Right atrium auricular region (tissue), 2 donors: ENCODE measurements at regions not wholly inside any gene's neighbourhood (a gene's known extent, or its start where the extent isn't known, plus 50 kb on each side); places are given as distances from the start of the nearest gene placed in this dataset.

Experiments used
- DNase-seq: peaks from one replicate; pipeline ENCODE4 v3.0.0-alpha.2; 2019; ENCODE audit warnings: low spot score
- H3K27ac ChIP-seq, 2 donors: fragments of 200-600 bp; sonication (generic); 1 replicate in 1 of 2; 2 replicates in 1 of 2; pipeline ENCODE4 v1.5.1; 2016 to 2019
- H3K27me3 ChIP-seq, 2 donors: fragments of 200-600 bp; sonication (generic); one replicate each; pipeline versions ENCODE4 v1.5.1 to v1.6.0; 2017 to 2019
- H3K36me3 ChIP-seq: fragments of 200-600 bp; sonication (generic); one replicate; pipeline ENCODE4 v1.5.1; 2016
- H3K4me1 ChIP-seq, 2 donors: fragments of 200-600 bp; sonication (generic); one replicate each; pipeline versions ENCODE4 v1.5.1 to v1.6.0; 2017 to 2019
- H3K4me3 ChIP-seq, 2 donors: fragments of 200-600 bp; sonication (generic); 1 replicate in 1 of 2; 2 replicates in 1 of 2; pipeline ENCODE4 v1.5.1; 2017 to 2019; ENCODE audit warnings: mild to moderate bottlenecking in 1 of 2, moderate library complexity in 1 of 2
- H3K9me3 ChIP-seq, 2 donors: fragments of 200-600 bp; sonication (generic); one replicate each; pipeline ENCODE4 v1.5.1; 2019
- CTCF ChIP-seq, 2 donors: fragments of 200-600 bp; sonication (generic); IDR thresholded peaks; one replicate each; pipeline ENCODE4 v1.5.1; 2019; ENCODE audit warnings: antibody characterized with exemption in 2 of 2

GRCh38 chr6:56329271-56330050, 82.1 kb upstream of the COL21A1 start:
- no peaks in the 10 kb centered on the region for H3K27me3 ChIP-seq
- no peaks in the 10 kb centered on the region for H3K36me3 ChIP-seq
- no peaks in the 10 kb centered on the region for H3K9me3 ChIP-seq
- no peak overlapping the region for H3K27ac ChIP-seq
- TF ChIP-seq CTCF (IDR thresholded peaks at IDR 0.05), result no peak
- no peaks in the 10 kb centered on the region for H3K4me1 ChIP-seq
- DNase-seq, result no peak
- H3K4me3 ChIP-seq, result no peak overlapping the region

- Histone ChIP-seq H3K27ac (no peak overlapping the region), H3K27me3 (no peaks in the 10 kb centered on the region), H3K36me3 (no peaks in the 10 kb centered on the region), H3K4me3 (no peak overlapping the region), H3K4me1 (no peaks in the 10 kb centered on the region), H3K9me3 (no peaks in the 10 kb centered on the region)
- no peak for TF ChIP-seq CTCF (IDR thresholded peaks at IDR 0.05)
- DNase-seq, result no peak
These were observed 81.3 kb upstream of the COL21A1 start for GRCh38 chr6:56328728-56329090.

GRCh38 chr6:56327946-56328727, 80.8 kb upstream of the COL21A1 start:
- H3K4me1 ChIP-seq, result no peaks in the 10 kb centered on the region

GRCh38 chr6:56324396-56324795, 77.0 kb upstream of the COL21A1 start:
- Histone ChIP-seq H3K36me3 (no peaks in the 10 kb centered on the region), H3K27me3 (no peaks in the 10 kb centered on the region), H3K4me3 (no peak overlapping the region), H3K9me3 (no peaks in the 10 kb centered on the region), H3K4me1 (no peaks in the 10 kb centered on the region), H3K27ac (no peak overlapping the region)
- no peak for DNase-seq
- no peak for TF ChIP-seq CTCF (IDR thresholded peaks at IDR 0.05)

More at GRCh38 chr6:56327946-56328727, 80.8 kb upstream of the COL21A1 start:
- DNase-seq, result no peak
- H3K27me3 ChIP-seq, result no peaks in the 10 kb centered on the region
- no peak overlapping the region for H3K27ac ChIP-seq
- TF ChIP-seq CTCF (IDR thresholded peaks at IDR 0.05), result no peak
- no peak overlapping the region for H3K4me3 ChIP-seq
- H3K9me3 ChIP-seq, result no peaks in the 10 kb centered on the region
- no peaks in the 10 kb centered on the region for H3K36me3 ChIP-seq

GRCh38 chr6:56318851-56319250, 71.5 kb upstream of the COL21A1 start:
- no peak for DNase-seq
- Histone ChIP-seq H3K27me3 (no peaks in the 10 kb centered on the region), H3K36me3 (no peaks in the 10 kb centered on the region), H3K27ac (no peak overlapping the region), H3K4me3 (no peak overlapping the region), H3K4me1 (no peaks in the 10 kb centered on the region), H3K9me3 (no peaks in the 10 kb centered on the region)
- TF ChIP-seq CTCF (IDR thresholded peaks at IDR 0.05), result no peak
